IMR-90 (cell line): ENCODE measurements at regions not wholly inside any gene's neighbourhood (a gene's known extent, or its start where the extent isn't known, plus 50 kb on each side); places are given as distances from the start of the nearest gene placed in this dataset.

Experiments
- ATAC-seq: fragments of 200-7000 bp; cut with Tn5 transposase; 2 replicates; pipeline ENCODE4 v1.9.1; 2020; ENCODE audit warnings: low read depth, mild to moderate bottlenecking, moderate library complexity
- BruUV-seq: library from RNA; stranded (reverse); fragments of 400-500 nt; replicated peaks from 2 replicates; lab custom pipeline; 2021; lab: Mats Ljungman, UMichigan
- CTCF ChIA-PET: fragments of 300-600 bp; formaldehyde crosslinking; extraction: SDS; loops from one replicate; lab custom pipeline; 2021; ENCODE audit warnings: antibody characterized with exemption; lab: Yijun Ruan, JAX
- POLR2A ChIA-PET: fragments of 300-600 bp; sonication (Branson Sonifier 250); formaldehyde crosslinking; loops from one replicate; lab custom pipeline; 2022; ENCODE audit warnings: antibody characterized with exemption; ENCODE audit not compliant: unreplicated experiment; lab: Charles Lee
- DNase-seq: peaks from one replicate; pipeline ENCODE4 v3.0.0; 2013
- H2AFZ ChIP-seq: replicated peaks from 2 replicates; pipeline ENCODE3; 2013; ENCODE audit warnings: low read length, mild to moderate bottlenecking; ENCODE audit not compliant: poor library complexity
- H2AK5ac ChIP-seq: 2 replicates; pipeline ENCODE4 v1.6.1; 2013; ENCODE audit warnings: low read depth, low read length, inconsistent platforms
- H2AK9ac ChIP-seq: replicated peaks from 2 replicates; pipeline ENCODE3; 2013; ENCODE audit warnings: mild to moderate bottlenecking, low read depth, low read length, moderate library complexity; ENCODE audit not compliant: poor library complexity
- H2BK120ac ChIP-seq: 2 replicates; pipeline ENCODE4 v1.6.1; 2013; ENCODE audit warnings: low read depth, low read length, inconsistent platforms
- H2BK15ac ChIP-seq: 3 replicates; pipeline ENCODE4 v1.6.1; 2013; ENCODE audit warnings: low read depth, low read length, inconsistent platforms
- H2BK20ac ChIP-seq: 2 replicates; pipeline ENCODE4 v1.6.1; 2013; ENCODE audit warnings: low read depth, mild to moderate bottlenecking, inconsistent platforms, low read length, moderate library complexity
- H2BK5ac ChIP-seq: 2 replicates; pipeline ENCODE4 v1.6.1; 2013; ENCODE audit warnings: mild to moderate bottlenecking, low read depth, low read length, inconsistent platforms; ENCODE audit not compliant: poor library complexity, severe bottlenecking
- H3K14ac ChIP-seq: replicated peaks from 2 replicates; pipeline ENCODE4 v1.6.1; 2013; ENCODE audit warnings: low read depth, low read length, inconsistent platforms
- H3K18ac ChIP-seq: 2 replicates; pipeline ENCODE4 v1.6.1; 2013; ENCODE audit warnings: low read depth, low read length, control low read depth
- H3K23ac ChIP-seq: 2 replicates; pipeline ENCODE4 v1.6.1; 2013; ENCODE audit warnings: low read depth, low read length, inconsistent platforms
- H3K27ac ChIP-seq: 2 replicates; pipeline ENCODE4 v1.5.1; 2013; ENCODE audit warnings: mild to moderate bottlenecking, control low read depth, low read length; ENCODE audit not compliant: insufficient read depth
- H3K27me3 ChIP-seq: 2 replicates; pipeline ENCODE4 v1.6.1; 2013; ENCODE audit warnings: low read length; ENCODE audit not compliant: control insufficient read depth, insufficient read depth
- H3K36me3 ChIP-seq: 2 replicates; pipeline ENCODE4 v1.6.1; 2013; ENCODE audit warnings: low read length, mixed read lengths; ENCODE audit not compliant: control insufficient read depth, insufficient read depth
- H3K4ac ChIP-seq: 2 replicates; pipeline ENCODE4 v1.6.1; 2013; ENCODE audit warnings: low read depth, low read length, inconsistent platforms
- H3K4me1 ChIP-seq: 2 replicates; pipeline ENCODE4 v1.6.1; 2013; ENCODE audit warnings: low read length, mixed read lengths; ENCODE audit not compliant: control insufficient read depth, insufficient read depth
- H3K4me2 ChIP-seq: 2 replicates; pipeline ENCODE4 v1.6.1; 2013; ENCODE audit warnings: low read depth, mild to moderate bottlenecking, control low read depth, low read length, moderate library complexity
- H3K4me3 ChIP-seq: 2 replicates; pipeline ENCODE4 v1.5.1; 2013; ENCODE audit warnings: low read depth, mild to moderate bottlenecking, control low read depth, low read length, moderate library complexity; ENCODE audit not compliant: insufficient read depth
- H3K56ac ChIP-seq: 2 replicates; pipeline ENCODE4 v1.6.1; 2013; ENCODE audit warnings: low read length, inconsistent platforms; ENCODE audit not compliant: insufficient read depth; ENCODE audit errors: extremely low read depth
- H3K79me1 ChIP-seq, 2 experiments: 2 replicates each; pipeline ENCODE4 v1.6.1; 2013; ENCODE audit warnings: low read length in 2 of 2, inconsistent platforms in 1 of 2, low read depth in 1 of 2
- H3K9ac ChIP-seq: 2 replicates; pipeline ENCODE4 v1.6.1; 2013; ENCODE audit warnings: low read depth, low read length, control low read depth
- H3K9me1 ChIP-seq: 2 replicates; pipeline ENCODE4 v1.6.1; 2013; ENCODE audit warnings: low read length, inconsistent platforms; ENCODE audit not compliant: insufficient read depth
- H3K9me3 ChIP-seq: 2 replicates; pipeline ENCODE4 v1.6.1; 2013; ENCODE audit warnings: low read length; ENCODE audit not compliant: control insufficient read depth, insufficient read depth
- H4K20me1 ChIP-seq: 2 replicates; pipeline ENCODE4 v1.6.1; 2013; ENCODE audit warnings: low read length, inconsistent platforms; ENCODE audit not compliant: insufficient read depth
- H4K5ac ChIP-seq: 2 replicates; pipeline ENCODE4 v1.6.1; 2013; ENCODE audit warnings: mild to moderate bottlenecking, low read depth, low read length, control low read depth
- H4K8ac ChIP-seq, 2 experiments: 2 replicates each; pipeline ENCODE4 v1.6.1; 2013; ENCODE audit warnings: low read depth in 2 of 2, low read length in 2 of 2, control low read depth in 1 of 2, inconsistent platforms in 1 of 2
- H4K91ac ChIP-seq: 2 replicates; pipeline ENCODE4 v1.6.1; 2013; ENCODE audit warnings: low read depth, low read length, inconsistent platforms; ENCODE audit not compliant: insufficient read depth
- CEBPB ChIP-seq: IDR thresholded peaks from 2 replicates; pipeline ENCODE4 v1.6.1; 2012; ENCODE audit warnings: low read depth, low read length, improper control_type of control experiment
- CHD1 ChIP-seq: IDR thresholded peaks from 2 replicates; pipeline ENCODE4 v1.6.1; 2012; ENCODE audit warnings: low read depth, low read length, improper control_type of control experiment
- FOS ChIP-seq: fragments of 150-350 bp; IDR thresholded peaks from 2 replicates; pipeline ENCODE4 v1.6.1; 2016; ENCODE audit warnings: low read depth, low read length
- MAFK ChIP-seq: IDR thresholded peaks from 2 replicates; pipeline ENCODE4 v1.6.1; 2012; ENCODE audit warnings: low read depth, low read length, improper control_type of control experiment
- MAZ ChIP-seq: IDR thresholded peaks from 2 replicates; pipeline ENCODE4 v1.6.1; 2012; ENCODE audit warnings: low read depth, mild to moderate bottlenecking, low read length, improper control_type of control experiment, moderate library complexity, borderline replicate concordance
- NFE2L2 ChIP-seq: fragments of 150-350 bp; IDR thresholded peaks from 2 replicates; pipeline ENCODE4 v1.6.1; 2016; ENCODE audit warnings: low read depth, mild to moderate bottlenecking, low read length
- RAD21 ChIP-seq: IDR thresholded peaks from 2 replicates; pipeline ENCODE4 v1.6.1; 2012; ENCODE audit warnings: low read length, improper control_type of control experiment
- RCOR1 ChIP-seq: IDR thresholded peaks from 2 replicates; pipeline ENCODE4 v1.6.1; 2012; ENCODE audit warnings: mild to moderate bottlenecking, low read length, improper control_type of control experiment; ENCODE audit not compliant: insufficient replicate concordance
- RFX5 ChIP-seq: IDR thresholded peaks from 2 replicates; pipeline ENCODE4 v1.8.0; 2012; ENCODE audit warnings: low read depth, mild to moderate bottlenecking, low read length, moderate library complexity
- SMC3 ChIP-seq: fragments of 150-350 bp; IDR thresholded peaks from 2 replicates; pipeline ENCODE4 v1.6.1; 2016; ENCODE audit warnings: low read depth, mild to moderate bottlenecking, antibody characterized with exemption, low read length, moderate library complexity
- WGBS, 2 experiments: methylation state at CpG; one replicate each; pipeline versions ENCODE4 v1.1.5 to v1.1.7; 2013; ENCODE audit warnings: missing lambda C conversion rate in 2 of 2; ENCODE audit not compliant: insufficient read length in 1 of 2; ENCODE audit errors: extremely low coverage in 2 of 2; 5-methylcytosine and 5-hydroxymethylcytosine counted together
- dilution Hi-C: fragments of 300-500 bp; cut with HindIII; formaldehyde crosslinking; loops from one replicate; pipeline ENCODE4 v1.14.3; 2018; ENCODE audit warnings: low sequenced_read_pairs; ENCODE audit not compliant: unreplicated experiment
- in situ Hi-C: fragments of 300-500 bp; cut with MboI; formaldehyde crosslinking; loops from 3 replicates; pipeline ENCODE4 v1.14.3; 2019; ENCODE audit warnings: low sequenced_read_pairs, inconsistent platforms, mixed read lengths
- intact Hi-C: fragments of 100-400 bp; cut with micrococcal nuclease; formaldehyde crosslinking; loops from 2 replicates; pipeline ENCODE4 v1.10.0; 2022
- TF ChIP-seq, protein P1 (sequence below): conservative IDR thresholded peaks from 2 replicates; pipeline ENCODE4 v1.5.1; 2012; ENCODE audit warnings: mild to moderate bottlenecking, low read depth, low read length, improper control_type of control experiment
- TF ChIP-seq, protein P2 (sequence below): fragments of 150-350 bp; IDR thresholded peaks from 2 replicates; pipeline ENCODE4 v1.6.1; 2016; ENCODE audit warnings: low read depth, mild to moderate bottlenecking, low read length, moderate library complexity, borderline replicate concordance

- H4K8ac ChIP-seq, result no peak overlapping the region
- no peaks in the 10 kb centered on the region for H3K79me1 ChIP-seq
- ATAC-seq, result no peak
- ChIA-PET POLR2A (no interaction called here), CTCF (no interaction called here)
- H3K4ac ChIP-seq, result no peak overlapping the region
- no peak overlapping the region for H4K5ac ChIP-seq
- H3K4me3 ChIP-seq, result no peak overlapping the region
- no TSS peak for BruUV-seq
- H3K18ac ChIP-seq, result no peak overlapping the region
- TF ChIP-seq MAFK (no peak), CHD1 (no peak), MAZ (no peak), NFE2L2 (no peak), RCOR1 (no peak), CEBPB (no peak), SMC3 (no peak), FOS (no peak), RAD21 (no peak), RFX5 (no peak)
- TF ChIP-seq, protein P1, sequence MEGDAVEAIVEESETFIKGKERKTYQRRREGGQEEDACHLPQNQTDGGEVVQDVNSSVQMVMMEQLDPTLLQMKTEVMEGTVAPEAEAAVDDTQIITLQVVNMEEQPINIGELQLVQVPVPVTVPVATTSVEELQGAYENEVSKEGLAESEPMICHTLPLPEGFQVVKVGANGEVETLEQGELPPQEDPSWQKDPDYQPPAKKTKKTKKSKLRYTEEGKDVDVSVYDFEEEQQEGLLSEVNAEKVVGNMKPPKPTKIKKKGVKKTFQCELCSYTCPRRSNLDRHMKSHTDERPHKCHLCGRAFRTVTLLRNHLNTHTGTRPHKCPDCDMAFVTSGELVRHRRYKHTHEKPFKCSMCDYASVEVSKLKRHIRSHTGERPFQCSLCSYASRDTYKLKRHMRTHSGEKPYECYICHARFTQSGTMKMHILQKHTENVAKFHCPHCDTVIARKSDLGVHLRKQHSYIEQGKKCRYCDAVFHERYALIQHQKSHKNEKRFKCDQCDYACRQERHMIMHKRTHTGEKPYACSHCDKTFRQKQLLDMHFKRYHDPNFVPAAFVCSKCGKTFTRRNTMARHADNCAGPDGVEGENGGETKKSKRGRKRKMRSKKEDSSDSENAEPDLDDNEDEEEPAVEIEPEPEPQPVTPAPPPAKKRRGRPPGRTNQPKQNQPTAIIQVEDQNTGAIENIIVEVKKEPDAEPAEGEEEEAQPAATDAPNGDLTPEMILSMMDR, result no peak
- TF ChIP-seq, protein P2, sequence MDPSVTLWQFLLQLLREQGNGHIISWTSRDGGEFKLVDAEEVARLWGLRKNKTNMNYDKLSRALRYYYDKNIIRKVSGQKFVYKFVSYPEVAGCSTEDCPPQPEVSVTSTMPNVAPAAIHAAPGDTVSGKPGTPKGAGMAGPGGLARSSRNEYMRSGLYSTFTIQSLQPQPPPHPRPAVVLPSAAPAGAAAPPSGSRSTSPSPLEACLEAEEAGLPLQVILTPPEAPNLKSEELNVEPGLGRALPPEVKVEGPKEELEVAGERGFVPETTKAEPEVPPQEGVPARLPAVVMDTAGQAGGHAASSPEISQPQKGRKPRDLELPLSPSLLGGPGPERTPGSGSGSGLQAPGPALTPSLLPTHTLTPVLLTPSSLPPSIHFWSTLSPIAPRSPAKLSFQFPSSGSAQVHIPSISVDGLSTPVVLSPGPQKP, result no peak
- H2AK9ac ChIP-seq, result no peak overlapping the region
- 20% methylated on average over 1 of the region's 3 CpGs; no CpG with 5 or more reads in 1 of the 2 experiments for WGBS, 2 experiments
- H3K9ac ChIP-seq, result no peak overlapping the region
- no peak overlapping the region for H3K23ac ChIP-seq
- H3K56ac ChIP-seq, result no peak overlapping the region
- no peak overlapping the region for H2AFZ ChIP-seq
- H3K4me1 ChIP-seq, result no peaks in the 10 kb centered on the region
- no peak overlapping the region for H2AK5ac ChIP-seq
- intact Hi-C loops (no loop called here), dilution Hi-C loops (no loop called here), in situ Hi-C loops (no loop called here)
- DNase-seq, result no peak
- no peaks in the 10 kb centered on the region for H3K27me3 ChIP-seq
- no peak overlapping the region for H2BK5ac ChIP-seq
- H2BK15ac ChIP-seq, result no peak overlapping the region
- H4K91ac ChIP-seq, result no peak overlapping the region
- H3K14ac ChIP-seq, result no peak overlapping the region
- no peaks in the 10 kb centered on the region for H3K9me1 ChIP-seq
- no peak overlapping the region for H2BK20ac ChIP-seq
- no peaks in the 10 kb centered on the region for H3K9me3 ChIP-seq
- H2BK120ac ChIP-seq, result no peak overlapping the region
- no peaks in the 10 kb centered on the region for H3K36me3 ChIP-seq
- H3K4me2 ChIP-seq, result no peak overlapping the region
- no peak overlapping the region for H3K27ac ChIP-seq
- no peaks in the 10 kb centered on the region for H4K20me1 ChIP-seq
Observed at GRCh38 chr3:118799303-118799702, 235.3 kb downstream of the IGSF11 start.
